ENCODE measurements at regions not wholly inside any gene's neighbourhood (a gene's known extent, or its start where the extent isn't known, plus 50 kb on each side); places are given as distances from the start of the nearest gene placed in this dataset.

DNA sequence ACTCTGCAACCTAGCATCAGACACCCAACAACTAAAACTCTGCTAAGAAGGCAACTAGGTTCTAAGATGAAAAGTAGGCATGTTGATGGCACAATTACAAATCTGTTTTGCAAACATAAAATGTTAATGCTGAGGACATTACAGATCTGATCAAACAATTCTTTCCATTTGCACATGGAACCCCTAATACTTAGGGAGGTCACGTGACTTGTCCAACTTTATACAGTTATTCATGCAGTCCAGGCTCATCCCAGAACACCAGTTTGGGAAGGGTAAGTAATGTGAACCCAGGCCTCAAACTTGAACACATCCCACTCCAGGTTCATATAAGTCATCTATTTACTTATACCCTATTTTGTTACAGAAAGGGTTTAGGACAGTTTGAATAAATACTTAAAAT is 247.2 kb downstream of the HACE1 start (continued):
- TF ChIP-seq, protein P1, sequence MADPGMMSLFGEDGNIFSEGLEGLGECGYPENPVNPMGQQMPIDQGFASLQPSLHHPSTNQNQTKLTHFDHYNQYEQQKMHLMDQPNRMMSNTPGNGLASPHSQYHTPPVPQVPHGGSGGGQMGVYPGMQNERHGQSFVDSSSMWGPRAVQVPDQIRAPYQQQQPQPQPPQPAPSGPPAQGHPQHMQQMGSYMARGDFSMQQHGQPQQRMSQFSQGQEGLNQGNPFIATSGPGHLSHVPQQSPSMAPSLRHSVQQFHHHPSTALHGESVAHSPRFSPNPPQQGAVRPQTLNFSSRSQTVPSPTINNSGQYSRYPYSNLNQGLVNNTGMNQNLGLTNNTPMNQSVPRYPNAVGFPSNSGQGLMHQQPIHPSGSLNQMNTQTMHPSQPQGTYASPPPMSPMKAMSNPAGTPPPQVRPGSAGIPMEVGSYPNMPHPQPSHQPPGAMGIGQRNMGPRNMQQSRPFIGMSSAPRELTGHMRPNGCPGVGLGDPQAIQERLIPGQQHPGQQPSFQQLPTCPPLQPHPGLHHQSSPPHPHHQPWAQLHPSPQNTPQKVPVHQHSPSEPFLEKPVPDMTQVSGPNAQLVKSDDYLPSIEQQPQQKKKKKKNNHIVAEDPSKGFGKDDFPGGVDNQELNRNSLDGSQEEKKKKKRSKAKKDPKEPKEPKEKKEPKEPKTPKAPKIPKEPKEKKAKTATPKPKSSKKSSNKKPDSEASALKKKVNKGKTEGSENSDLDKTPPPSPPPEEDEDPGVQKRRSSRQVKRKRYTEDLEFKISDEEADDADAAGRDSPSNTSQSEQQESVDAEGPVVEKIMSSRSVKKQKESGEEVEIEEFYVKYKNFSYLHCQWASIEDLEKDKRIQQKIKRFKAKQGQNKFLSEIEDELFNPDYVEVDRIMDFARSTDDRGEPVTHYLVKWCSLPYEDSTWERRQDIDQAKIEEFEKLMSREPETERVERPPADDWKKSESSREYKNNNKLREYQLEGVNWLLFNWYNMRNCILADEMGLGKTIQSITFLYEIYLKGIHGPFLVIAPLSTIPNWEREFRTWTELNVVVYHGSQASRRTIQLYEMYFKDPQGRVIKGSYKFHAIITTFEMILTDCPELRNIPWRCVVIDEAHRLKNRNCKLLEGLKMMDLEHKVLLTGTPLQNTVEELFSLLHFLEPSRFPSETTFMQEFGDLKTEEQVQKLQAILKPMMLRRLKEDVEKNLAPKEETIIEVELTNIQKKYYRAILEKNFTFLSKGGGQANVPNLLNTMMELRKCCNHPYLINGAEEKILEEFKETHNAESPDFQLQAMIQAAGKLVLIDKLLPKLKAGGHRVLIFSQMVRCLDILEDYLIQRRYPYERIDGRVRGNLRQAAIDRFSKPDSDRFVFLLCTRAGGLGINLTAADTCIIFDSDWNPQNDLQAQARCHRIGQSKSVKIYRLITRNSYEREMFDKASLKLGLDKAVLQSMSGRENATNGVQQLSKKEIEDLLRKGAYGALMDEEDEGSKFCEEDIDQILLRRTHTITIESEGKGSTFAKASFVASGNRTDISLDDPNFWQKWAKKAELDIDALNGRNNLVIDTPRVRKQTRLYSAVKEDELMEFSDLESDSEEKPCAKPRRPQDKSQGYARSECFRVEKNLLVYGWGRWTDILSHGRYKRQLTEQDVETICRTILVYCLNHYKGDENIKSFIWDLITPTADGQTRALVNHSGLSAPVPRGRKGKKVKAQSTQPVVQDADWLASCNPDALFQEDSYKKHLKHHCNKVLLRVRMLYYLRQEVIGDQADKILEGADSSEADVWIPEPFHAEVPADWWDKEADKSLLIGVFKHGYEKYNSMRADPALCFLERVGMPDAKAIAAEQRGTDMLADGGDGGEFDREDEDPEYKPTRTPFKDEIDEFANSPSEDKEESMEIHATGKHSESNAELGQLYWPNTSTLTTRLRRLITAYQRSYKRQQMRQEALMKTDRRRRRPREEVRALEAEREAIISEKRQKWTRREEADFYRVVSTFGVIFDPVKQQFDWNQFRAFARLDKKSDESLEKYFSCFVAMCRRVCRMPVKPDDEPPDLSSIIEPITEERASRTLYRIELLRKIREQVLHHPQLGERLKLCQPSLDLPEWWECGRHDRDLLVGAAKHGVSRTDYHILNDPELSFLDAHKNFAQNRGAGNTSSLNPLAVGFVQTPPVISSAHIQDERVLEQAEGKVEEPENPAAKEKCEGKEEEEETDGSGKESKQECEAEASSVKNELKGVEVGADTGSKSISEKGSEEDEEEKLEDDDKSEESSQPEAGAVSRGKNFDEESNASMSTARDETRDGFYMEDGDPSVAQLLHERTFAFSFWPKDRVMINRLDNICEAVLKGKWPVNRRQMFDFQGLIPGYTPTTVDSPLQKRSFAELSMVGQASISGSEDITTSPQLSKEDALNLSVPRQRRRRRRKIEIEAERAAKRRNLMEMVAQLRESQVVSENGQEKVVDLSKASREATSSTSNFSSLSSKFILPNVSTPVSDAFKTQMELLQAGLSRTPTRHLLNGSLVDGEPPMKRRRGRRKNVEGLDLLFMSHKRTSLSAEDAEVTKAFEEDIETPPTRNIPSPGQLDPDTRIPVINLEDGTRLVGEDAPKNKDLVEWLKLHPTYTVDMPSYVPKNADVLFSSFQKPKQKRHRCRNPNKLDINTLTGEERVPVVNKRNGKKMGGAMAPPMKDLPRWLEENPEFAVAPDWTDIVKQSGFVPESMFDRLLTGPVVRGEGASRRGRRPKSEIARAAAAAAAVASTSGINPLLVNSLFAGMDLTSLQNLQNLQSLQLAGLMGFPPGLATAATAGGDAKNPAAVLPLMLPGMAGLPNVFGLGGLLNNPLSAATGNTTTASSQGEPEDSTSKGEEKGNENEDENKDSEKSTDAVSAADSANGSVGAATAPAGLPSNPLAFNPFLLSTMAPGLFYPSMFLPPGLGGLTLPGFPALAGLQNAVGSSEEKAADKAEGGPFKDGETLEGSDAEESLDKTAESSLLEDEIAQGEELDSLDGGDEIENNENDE (IDR thresholded peaks at IDR 0.05; ENCODE audit: insufficient replicate concordance, low read length), result no peak
- TF ChIP-seq CHD1 (IDR thresholded peaks at IDR 0.05; ENCODE audit: low read depth, low read length) (no peak), BACH1 (IDR thresholded peaks at IDR 0.05; ENCODE audit: low read length) (no peak), NANOG (IDR thresholded peaks at IDR 0.05; ENCODE audit: insufficient read depth, low read depth, low read length, poor library complexity, severe bottlenecking) (no peak), RAD21 (IDR thresholded peaks at IDR 0.05 in 1 of 2, conservative IDR thresholded peaks at IDR 0.05 in 1 of 2; ENCODE audit: low read depth in 2 of 2, low read length in 2 of 2) (no peak), JUN (IDR thresholded peaks at IDR 0.05; ENCODE audit: low read depth, low read length) (no peak), CBX5 (IDR thresholded peaks at IDR 0.05; ENCODE audit: low read depth, low read length) (no peak), YY1 (IDR thresholded peaks at IDR 0.05; ENCODE audit: low read depth, low read length) (no peak), CTCF (IDR thresholded peaks at IDR 0.05; ENCODE audit: control extremely low read depth in 1 of 3, insufficient read depth in 1 of 3, low read depth in 1 of 3, low read length in 3 of 3) (no peak)

All from H1 (cell line).